ENCODE measurements at regions not wholly inside any gene's neighbourhood (a gene's known extent, or its start where the extent isn't known, plus 50 kb on each side); places are given as distances from the start of the nearest gene placed in this dataset.

DNA sequence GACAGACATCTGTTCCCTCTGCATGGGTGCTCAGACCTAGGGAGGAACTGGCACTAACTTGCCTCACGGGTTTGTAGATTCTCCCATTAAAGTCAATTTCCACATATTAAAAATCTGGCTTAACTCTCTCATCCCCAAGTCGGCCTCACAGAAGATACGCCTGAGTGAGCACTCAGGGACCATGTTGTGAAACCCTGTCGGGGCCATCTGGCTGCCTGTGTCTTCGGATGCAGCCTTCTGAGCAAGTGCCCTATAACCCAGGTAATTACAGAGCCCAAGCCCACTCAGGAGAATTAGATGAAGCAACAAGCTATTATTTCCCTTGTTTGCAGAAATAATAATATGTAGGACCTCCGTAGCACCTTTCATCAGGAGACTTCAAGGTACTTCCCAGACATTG, 219.3 kb upstream of the GLI3 start:
- TF ChIP-seq, protein P1, sequence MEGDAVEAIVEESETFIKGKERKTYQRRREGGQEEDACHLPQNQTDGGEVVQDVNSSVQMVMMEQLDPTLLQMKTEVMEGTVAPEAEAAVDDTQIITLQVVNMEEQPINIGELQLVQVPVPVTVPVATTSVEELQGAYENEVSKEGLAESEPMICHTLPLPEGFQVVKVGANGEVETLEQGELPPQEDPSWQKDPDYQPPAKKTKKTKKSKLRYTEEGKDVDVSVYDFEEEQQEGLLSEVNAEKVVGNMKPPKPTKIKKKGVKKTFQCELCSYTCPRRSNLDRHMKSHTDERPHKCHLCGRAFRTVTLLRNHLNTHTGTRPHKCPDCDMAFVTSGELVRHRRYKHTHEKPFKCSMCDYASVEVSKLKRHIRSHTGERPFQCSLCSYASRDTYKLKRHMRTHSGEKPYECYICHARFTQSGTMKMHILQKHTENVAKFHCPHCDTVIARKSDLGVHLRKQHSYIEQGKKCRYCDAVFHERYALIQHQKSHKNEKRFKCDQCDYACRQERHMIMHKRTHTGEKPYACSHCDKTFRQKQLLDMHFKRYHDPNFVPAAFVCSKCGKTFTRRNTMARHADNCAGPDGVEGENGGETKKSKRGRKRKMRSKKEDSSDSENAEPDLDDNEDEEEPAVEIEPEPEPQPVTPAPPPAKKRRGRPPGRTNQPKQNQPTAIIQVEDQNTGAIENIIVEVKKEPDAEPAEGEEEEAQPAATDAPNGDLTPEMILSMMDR (IDR thresholded peaks at IDR 0.05; ENCODE audit: extremely low read depth in 1 of 2, insufficient read depth in 1 of 2, low read depth in 1 of 2, low read length in 2 of 2), result no peak
- no peak for TF ChIP-seq POLR2A (IDR thresholded peaks at IDR 0.05; ENCODE audit: low read depth, low read length)
- no peak for TF ChIP-seq POLR2AphosphoS5 (IDR thresholded peaks at IDR 0.05; ENCODE audit: insufficient read depth, low read depth, low read length)
